HG03378 (cell line): ENCODE measurements at regions not wholly inside any gene's neighbourhood (a gene's known extent, or its start where the extent isn't known, plus 50 kb on each side); places are given as distances from the start of the nearest gene placed in this dataset.
A peak's percentile ranks its signal among the peaks of the same experiment; 100 is the strongest.

ENCODE experiments used
- ATAC-seq: cut with Tn5 transposase; IDR thresholded peaks from one replicate; pipeline ENCODE4 v1.9.1; 2021; ENCODE audit warnings: mild to moderate bottlenecking, moderate library complexity; ENCODE audit not compliant: unreplicated experiment

- ATAC-seq, result no peak
These were observed 373.2 kb upstream of the FIGN start for GRCh38 chr2:164109006-164109405.

- no peak for ATAC-seq
These were observed 367.5 kb upstream of the FIGN start for GRCh38 chr2:164103271-164103670.

GRCh38 chr2:164102366-164102765 lies 366.6 kb upstream of the FIGN start:
- no peak for ATAC-seq

GRCh38 chr2:164091673-164092072 lies 355.9 kb upstream of the FIGN start:
- ATAC-seq, result no peak

GRCh38 chr2:164090533-164090932 lies 354.7 kb upstream of the FIGN start:
- no peak for ATAC-seq

GRCh38 chr2:164084066-164084465 lies 348.3 kb upstream of the FIGN start:
- no peak for ATAC-seq

- no peak for ATAC-seq
These were observed 344.7 kb upstream of the FIGN start for GRCh38 chr2:164080486-164080885.

GRCh38 chr2:164079258-164079657 lies 343.4 kb upstream of the FIGN start:
- no peak for ATAC-seq

GRCh38 chr2:164078421-164078820 lies 342.6 kb upstream of the FIGN start:
- ATAC-seq, result no peak

- ATAC-seq, result no peak
These were observed 337.6 kb upstream of the FIGN start for GRCh38 chr2:164073101-164074074.

GRCh38 chr2:164069540-164069939 lies 333.7 kb upstream of the FIGN start:
- ATAC-seq, result no peak

GRCh38 chr2:164068063-164068462 lies 332.3 kb upstream of the FIGN start:
- no peak for ATAC-seq

- ATAC-seq, result no peak
These were observed 330.3 kb upstream of the FIGN start for GRCh38 chr2:164066095-164066494.

- ATAC-seq, result no peak
These were observed 329.2 kb upstream of the FIGN start for GRCh38 chr2:164065038-164065437.

GRCh38 chr2:164061129-164061746 lies 325.4 kb upstream of the FIGN start:
- peak; percentile 69 for ATAC-seq

- no peak for ATAC-seq
These were observed 324.2 kb upstream of the FIGN start for GRCh38 chr2:164060031-164060430.

GRCh38 chr2:164055623-164056022 lies 319.8 kb upstream of the FIGN start:
- ATAC-seq, result no peak

- no peak for ATAC-seq
These were observed 318.8 kb upstream of the FIGN start for GRCh38 chr2:164054651-164055050.

GRCh38 chr2:164053021-164053420 lies 317.2 kb upstream of the FIGN start:
- ATAC-seq, result no peak

- ATAC-seq, result no peak
These were observed 316.2 kb upstream of the FIGN start for GRCh38 chr2:164052006-164052405.

- no peak for ATAC-seq
These were observed 312.9 kb upstream of the FIGN start for GRCh38 chr2:164048729-164049128.

- no peak for ATAC-seq
These were observed 310.2 kb upstream of the FIGN start for GRCh38 chr2:164046040-164046439.
